GM19397 (cell line): ENCODE measurements at regions not wholly inside any gene's neighbourhood (a gene's known extent, or its start where the extent isn't known, plus 50 kb on each side); places are given as distances from the start of the nearest gene placed in this dataset.

Source experiments
- ATAC-seq: cut with Tn5 transposase; IDR thresholded peaks from one replicate; pipeline ENCODE4 v1.9.1; 2021; ENCODE audit warnings: mild to moderate bottlenecking, moderate library complexity; ENCODE audit not compliant: unreplicated experiment

DNA sequence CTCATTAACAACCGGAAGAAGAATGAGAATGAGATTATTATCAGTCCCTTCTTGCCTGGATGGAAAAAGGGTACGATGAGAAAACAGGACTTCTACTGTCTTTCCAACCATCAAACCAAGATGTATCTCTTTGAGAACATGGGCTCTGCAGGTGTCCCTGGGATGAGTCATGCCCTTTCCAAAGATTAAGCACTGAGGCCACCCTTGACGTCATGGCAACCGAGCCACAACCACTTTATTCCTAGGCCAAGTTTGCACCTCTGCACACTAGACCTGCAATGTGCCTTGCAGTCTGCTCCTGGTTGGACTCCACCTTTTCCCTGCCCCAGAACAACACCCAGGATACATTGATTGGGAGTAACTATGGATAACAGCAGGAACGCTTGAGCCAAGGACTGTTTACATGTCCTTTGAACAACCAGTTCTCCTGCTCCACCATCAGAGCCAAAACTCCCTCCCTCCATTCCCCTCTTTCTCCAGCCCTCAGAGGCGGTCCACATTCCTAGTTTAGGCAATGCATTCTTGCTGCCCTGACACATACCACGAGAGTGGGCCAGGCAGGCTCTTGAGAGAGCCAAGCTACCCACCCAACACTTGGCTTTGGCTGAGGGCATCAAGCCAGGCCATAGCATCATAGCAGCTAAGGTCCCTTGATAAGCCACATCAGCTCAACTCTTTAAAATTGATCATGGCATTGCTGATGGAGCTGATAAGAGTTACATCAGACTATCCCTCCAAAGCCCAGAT, 310.7 kb downstream of the TNS1 start:
- no peak for ATAC-seq

DNA sequence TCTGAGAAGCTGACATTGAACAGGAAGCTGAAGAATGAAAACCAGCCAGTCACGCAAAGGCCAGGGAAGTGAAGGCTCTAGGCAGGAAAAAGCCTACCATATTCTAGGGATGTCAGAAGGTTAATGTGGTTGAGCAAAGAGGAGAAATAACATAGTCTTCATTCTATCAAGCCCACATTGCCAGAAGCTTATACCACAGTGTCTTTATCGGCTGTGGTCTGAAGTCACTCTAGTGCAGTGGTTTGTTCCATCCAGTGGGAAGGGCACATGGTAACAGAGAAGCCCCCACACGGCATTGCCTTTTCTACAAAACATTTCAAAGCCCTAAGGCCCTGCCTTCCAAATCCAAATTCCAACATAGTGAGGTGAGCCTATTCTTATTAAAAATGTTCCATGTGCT, 311.3 kb downstream of the TNS1 start:
- no peak for ATAC-seq

DNA sequence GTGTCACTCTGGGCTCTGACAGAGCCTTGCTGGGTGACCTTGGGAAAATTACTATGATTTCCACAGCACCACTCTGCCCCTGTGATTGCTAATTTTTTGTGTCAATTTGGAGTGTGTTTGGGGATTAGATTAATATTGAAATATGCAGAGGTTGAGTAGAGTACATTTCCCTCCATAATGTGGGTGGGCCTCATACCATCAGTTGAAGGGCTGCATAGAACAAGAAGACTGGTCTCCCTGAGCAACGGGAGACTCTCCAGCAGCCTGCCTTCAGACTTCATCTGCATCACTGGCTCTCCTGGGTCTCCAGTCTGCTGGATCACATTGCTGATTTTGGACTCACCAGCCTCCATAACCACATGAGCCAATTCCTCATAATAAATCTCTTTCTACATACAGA, 313.7 kb downstream of the TNS1 start:
- ATAC-seq = no peak

DNA sequence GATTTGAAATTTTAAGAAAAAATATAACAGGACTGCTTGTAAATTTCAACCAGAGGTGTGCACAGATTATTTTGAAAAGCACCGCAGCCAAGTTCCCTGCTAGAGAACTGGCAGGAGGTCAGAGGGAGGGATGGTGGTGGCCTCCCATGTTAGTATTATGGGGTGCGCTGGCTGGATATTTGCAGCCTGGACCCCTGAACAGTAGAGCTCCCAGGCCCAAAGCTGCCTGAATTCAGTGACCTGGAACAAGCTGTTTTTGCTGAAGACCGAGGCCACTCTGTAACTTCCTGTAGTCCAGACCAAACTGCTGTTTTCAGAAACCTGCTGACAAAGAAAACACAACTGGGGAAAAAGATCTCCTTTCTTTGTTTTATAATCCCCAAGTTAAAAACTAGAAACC, 314.3 kb downstream of the TNS1 start:
- no peak for ATAC-seq

DNA sequence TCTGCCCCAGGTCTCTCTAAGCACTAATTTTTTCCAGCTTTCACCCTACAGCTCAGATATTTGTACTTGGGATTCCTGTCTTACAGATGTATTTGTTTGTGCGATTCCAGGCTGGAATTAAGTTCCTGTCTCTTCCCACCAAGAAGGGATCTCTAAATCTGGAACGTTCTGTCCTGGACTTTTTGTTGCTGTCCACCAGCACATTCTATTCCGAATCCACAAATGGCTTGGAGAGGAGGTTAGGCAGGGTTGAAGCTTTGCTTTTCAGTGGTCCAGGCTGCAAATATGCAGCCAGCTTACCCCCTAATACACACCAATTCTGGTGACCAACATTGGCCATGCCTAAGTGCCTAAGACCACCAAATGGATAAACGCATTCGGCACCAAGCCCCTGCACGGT, 315.0 kb downstream of the TNS1 start:
- ATAC-seq = no peak

DNA sequence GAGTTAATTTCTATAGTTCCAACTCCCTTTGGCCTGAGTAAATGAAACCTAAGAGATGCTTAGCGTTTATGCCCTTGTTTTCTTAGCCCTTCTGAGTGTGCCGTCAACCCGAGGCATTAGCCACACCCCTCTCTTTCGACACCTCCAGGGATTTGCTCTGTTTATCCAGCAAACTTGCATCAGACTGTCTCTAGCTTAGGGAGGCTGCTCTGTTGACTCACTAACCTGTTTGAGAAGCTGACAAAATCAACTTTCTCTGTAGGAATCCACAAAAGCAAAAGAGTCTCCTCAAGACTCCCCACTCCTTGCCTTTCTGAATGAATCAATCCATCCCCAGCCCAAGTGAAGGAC, 317.6 kb downstream of the TNS1 start:
- no peak for ATAC-seq

DNA sequence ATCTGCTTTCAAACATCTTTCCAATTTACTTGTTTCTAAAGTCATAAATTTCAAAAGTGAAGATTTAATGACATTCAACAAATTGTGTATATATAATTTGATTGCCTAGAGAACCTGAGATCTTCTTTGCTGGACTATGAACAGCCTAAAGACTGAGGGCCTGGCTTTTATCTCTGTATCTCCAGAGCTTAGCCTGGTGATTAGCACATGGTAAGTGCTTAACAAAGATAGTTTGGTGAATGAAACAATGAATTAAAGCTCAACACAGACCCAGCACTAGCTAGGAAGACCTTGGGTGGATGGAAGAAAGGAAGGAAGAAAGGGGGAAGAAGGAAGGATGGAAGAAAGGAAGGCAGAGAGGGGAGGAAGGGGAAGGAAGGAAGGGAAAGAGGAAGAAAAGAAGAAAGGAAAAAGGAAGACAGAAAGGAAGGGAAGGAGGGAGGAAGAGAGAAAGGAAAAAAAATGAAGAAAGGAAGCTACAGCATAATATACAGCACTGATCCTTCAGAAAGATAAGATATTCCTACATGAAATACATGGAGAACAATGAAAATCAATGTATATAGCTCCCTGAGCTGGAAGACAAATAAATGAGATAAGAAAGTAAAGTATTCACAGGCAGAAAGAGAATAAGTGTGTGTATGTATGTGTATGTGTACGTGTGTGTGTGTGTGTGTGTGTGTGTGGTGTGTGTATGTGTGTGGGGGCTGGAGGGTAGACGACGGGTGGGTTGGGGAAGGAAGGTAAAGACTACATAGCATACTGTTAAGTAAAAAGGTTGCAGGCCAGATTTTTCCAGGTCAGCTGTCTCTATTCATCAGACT, 318.2 kb downstream of the TNS1 start:
- ATAC-seq = no peak

DNA sequence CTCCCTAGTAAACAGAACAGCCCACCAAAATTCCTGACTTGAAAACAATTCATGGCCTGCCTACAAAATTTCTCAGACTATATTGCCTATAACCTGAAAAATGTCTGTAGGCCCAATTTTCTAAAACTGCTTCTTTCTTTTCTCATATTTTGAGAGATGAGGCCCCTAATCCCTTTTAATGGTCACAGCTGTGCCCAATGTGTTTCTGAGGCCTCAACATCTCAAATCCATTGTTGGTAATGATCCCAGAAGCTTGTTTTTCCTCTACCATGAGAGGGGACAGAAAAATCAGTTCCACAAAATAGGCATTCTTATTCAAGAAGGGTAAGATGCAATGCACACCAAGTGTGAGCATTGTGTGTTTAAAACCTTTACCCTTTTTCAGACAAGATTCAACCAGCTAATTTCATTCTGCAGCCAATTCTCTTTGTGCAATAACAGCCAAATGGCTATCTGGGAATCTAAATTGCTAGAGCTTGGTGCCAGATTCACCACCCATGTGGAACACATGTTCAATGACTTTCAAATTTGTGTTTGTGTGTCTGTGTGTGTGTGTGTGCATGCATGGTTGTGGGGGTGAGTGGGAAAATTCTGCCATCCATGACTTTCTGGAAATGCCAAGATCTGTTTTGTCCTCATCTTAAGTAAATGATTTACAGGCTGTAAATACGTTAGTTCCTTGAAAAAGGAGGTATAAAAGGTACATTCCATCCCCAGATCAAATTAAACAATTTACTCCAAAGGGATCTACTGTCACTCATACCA, 319.5 kb downstream of the TNS1 start:
- no peak for ATAC-seq

DNA sequence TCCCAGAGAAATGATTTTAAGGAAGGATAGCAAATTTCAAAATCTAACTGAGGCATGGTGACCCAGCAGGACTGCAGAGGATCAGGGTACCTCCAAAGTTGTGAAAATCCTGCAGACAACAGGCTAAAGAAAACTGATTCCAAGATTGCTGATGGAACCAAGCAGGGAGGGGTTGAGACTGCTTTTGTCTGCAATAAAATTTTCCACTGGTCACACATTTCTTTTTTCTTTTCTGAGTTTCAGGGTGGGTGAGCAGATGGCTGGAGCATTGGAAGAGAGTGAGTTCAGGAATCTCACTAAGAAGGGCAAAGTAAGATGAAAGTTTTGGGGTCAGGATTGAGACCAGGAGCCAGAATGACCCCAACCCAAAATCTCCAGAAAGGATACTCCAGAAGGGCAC, 321.0 kb downstream of the TNS1 start:
- no peak for ATAC-seq

DNA sequence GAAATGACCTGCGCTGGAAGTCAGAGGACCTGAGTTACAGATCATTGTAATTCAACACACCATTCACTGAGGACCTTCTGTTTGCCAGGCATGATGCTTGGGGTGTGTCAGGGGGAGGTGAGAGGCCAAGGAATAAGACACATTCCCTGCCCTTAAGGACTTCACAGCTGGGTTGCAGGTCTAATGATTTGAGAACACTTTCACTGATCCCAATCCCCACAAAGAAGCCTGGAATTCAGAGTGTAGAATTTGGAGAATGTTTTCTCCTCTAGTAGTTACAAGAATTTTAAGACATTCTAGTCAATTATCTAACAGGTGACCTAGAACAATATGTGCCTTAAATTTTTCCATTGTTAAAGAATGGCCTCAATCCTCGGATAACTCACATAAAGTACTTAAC, 322.4 kb downstream of the TNS1 start:
- no peak for ATAC-seq

DNA sequence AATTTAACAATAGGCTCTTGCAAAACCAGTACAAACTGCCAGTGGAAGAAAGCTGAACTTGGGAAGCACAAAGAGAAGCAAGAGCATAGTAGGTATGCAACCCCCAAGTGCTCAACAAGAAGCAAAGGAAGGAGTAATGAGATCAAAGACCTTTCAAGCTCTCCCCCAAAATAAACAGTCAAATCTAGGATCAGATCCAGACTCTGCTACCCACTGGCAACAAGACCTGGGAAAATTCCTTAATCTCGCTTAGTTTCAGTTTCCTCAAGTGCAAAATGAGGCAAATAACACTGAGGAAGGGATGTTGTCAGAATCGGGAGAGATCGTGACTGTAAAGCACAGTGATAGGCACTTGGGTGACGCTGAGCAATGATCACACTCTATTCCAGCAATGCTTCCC, 329.2 kb downstream of the TNS1 start:
- no peak for ATAC-seq

DNA sequence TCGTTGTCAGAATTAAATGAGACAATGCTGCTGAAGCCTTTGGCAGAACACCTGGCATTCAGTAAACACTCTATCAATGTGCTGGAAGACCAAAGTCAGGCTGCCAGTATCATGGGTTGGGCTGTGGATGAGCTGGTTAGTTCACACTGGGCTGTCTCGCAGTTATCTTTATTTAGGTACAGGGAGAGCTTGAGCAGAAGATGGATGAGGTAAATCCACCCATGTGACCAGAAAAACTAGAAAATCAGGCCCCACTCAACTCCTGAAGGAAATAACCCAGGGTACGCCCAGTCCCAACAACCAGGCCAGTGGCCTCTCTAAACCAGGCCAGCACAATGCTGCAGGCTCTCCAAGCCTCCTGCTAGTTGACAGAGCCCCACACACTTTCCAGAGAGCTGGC, 330.3 kb downstream of the TNS1 start:
- ATAC-seq = no peak

DNA sequence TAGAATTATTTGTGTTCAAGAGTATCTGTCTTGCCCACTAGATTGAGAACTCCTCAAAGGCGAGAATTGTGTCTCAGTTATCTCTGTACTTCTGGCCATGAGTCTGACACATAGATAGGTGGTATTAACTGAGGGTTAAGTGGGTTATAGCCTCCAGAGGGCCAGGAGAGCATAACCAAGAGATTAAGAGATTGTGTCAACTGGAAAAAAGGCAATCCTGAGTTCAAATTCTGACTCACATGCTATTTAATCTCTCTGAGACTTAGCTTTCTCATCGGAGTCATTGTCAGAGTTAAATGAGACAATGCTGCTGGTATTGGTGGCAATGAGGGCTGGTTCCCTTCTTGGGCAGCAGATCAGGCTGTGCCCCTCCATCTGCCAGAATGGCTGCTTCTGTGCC, 330.9 kb downstream of the TNS1 start:
- no peak for ATAC-seq

DNA sequence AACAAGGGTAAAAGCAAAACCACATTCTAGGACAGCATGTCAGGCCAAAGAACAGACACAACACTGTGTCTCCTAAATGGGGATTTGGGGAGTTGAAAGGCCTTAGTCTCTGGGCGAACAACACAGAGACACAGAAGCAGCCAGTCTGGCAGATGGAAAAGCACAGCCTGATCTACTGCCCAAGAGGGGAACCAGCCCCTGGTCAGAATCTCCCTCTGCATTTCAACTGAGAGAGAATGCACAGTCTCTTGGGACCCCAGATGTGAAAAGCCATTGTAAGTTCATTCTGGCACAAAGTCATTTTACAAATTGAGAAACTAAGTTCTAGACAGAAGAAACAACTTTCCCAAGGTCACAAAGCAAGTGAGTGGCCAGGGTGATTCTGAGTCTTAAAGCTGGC, 331.7 kb downstream of the TNS1 start:
- no peak for ATAC-seq

DNA sequence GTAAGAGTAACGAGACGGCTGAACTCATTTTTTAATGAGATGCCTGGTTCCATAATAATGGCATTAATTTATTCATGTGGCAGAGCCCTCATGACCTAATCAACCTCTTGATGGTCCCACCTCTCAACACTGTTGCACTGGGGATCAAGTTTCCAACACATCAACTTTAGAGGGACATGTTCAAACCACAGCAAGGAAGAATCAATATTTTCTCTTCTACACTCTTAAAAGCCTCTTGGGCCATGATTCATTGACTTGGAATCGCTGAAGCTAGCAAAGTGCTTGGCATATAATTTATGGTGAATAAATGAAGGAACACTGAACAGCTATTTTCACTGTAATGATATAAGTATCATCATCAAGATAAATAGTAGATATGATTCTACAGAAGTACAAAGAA, 333.0 kb downstream of the TNS1 start:
- ATAC-seq = no peak

DNA sequence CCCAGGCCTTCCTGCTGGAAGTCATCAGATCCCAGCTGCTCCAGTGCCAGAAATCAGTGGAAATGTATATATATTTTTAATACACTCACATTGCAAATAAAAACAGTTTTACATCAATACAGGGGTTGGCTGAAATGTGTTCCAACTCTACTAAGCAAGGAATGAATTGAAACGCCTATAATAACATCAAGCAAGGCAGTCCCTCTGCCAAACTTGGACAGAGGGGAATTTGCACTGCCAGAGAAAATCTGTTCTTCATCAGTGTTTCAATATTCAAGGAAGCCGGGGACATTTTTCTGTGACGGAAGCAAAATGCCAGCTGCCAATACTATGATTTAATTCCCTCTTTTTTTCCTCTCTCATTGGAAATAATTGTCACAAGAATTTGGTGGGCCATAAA, 335.3 kb downstream of the TNS1 start:
- ATAC-seq = no peak

DNA sequence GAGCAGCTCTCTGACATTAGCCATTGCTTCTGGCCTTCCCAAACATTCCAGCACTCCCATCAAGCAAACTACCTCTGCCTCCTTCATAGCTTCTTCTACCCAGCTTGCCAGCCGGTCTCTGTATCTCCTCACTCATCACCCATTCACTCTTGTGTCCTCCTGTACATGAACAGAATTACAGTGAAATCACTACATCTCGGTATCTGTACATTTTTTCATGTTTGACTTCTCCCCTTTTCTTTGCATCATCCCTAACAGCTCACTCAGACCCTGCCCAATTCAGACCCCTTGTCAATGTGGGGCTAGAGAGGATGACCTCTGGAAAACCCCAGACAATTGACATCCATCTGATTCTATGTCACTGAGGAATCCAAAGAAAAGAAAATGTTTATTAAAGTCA, 335.8 kb downstream of the TNS1 start:
- no peak for ATAC-seq

DNA sequence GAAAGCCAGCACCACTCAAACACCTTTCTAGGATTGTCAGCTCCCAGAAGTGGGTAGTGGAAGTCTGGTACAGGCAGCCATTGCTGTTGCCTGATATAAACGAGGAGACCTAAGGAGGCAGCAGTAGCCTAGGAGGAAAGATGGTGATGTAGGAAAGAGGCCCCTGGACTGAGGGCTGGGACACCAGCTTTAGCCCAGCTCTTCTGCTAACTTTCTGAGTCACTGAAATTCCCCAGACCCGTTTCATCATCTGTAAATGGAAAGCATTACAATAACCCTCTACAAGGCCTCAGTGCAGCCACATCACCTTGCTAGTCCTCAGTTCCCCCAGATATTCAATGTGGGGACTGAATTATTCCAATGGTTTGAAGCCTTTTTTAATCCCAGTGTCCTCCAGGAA, 336.5 kb downstream of the TNS1 start:
- no peak for ATAC-seq

DNA sequence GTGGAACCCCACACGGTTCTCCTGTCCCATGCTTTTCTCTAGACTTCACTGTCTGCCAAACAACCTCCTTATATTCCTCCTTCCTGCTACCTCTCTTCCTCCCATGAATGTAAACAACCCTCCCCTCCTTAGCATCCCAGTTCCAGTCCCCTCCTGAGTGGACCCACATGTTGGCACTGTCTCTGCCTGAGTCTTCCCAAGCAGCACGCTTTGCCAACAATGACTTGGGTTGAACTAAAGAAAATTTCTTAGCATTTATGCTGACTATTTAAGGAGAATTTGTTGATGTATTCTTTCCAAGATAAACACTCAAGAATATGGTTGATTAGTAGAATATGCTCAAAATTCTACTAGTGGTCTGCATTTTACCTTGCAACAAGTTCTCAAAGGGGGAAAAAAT, 338.0 kb downstream of the TNS1 start:
- no peak for ATAC-seq

DNA sequence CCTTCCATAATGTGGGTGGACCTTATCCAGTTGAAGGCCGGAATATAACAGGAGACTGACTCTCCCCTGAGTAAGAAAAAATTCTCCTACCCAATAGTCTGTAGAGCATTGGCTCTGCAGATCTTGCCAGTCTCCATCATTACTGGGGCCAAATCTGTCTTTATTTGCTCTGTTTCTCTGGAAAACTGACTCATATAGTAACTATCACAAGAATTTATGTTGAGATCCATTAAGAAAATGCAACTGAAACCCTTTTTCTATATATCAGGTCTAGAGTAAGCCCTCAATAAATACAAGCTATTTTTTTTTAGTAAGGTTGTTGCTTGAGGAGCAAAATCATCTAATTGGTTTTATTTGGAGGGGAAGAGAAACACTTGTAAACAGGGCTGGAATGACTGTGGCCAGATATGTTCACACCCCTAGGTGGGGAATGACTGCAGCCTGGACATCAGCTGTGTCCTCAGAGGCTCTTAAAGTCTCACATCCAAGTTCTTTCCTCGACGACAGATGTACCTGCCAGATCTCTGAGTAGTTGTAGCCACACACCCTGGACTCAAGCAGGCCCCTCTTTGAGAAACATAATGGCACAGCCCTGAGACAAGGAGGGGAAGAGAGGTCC, 339.7 kb downstream of the TNS1 start:
- ATAC-seq = no peak

DNA sequence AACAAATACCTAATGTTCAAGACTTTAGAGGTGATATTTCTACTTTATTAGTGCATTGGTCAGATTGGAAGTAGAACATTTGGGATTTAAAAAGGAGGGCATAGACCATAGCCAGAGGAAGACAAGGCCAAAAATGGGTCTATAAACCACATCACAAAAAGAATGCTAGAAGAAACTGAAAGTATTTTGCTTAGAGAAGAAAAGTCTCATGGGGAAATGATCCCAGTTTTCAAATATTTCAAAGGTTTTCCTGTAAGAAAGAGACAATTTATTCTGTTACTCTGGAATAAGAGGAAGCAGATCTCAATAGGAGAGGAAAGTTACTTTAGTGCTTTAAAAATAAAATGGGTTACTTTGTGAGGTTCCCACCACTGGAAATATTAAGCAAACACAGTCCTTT, 341.4 kb downstream of the TNS1 start:
- no peak for ATAC-seq

DNA sequence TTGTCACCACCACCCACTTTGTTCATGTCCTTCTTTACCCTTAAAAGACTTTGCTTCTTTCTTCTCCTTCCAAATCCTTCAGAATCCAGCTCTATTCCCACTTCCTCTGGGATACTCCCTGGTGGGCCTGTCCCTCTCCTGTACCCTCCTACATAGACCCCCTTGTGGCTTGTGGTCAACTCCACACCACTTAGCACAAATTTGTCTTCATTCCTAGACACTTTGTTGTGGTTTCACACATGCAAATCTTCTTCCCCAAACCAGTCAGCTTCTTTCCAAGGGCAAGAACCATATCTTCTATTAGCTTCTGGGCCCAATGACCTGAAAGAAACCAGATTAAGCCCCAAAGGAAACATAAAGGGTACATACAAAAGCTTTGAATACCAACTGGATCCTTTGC, 342.4 kb downstream of the TNS1 start:
- ATAC-seq = no peak
